A673 (cell line): ENCODE measurements at regions not wholly inside any gene's neighbourhood (a gene's known extent, or its start where the extent isn't known, plus 50 kb on each side); places are given as distances from the start of the nearest gene placed in this dataset.

Source experiments
- BruUV-seq: library from RNA; stranded (reverse); fragments of 400-500 nt; replicated peaks from 2 replicates; lab custom pipeline; 2021; lab: Mats Ljungman, UMichigan
- CTCF ChIA-PET: fragments of 300-600 bp; sonication (Branson Sonifier 250); formaldehyde crosslinking; loops from one replicate; lab custom pipeline; 2022; ENCODE audit warnings: antibody characterized with exemption; lab: Charles Lee
- POLR2A ChIA-PET: fragments of 300-600 bp; sonication (Branson Sonifier 250); formaldehyde crosslinking; loops from one replicate; lab custom pipeline; 2022; ENCODE audit warnings: antibody characterized with exemption; ENCODE audit not compliant: low non-redundant PET; lab: Charles Lee
- DNase-seq: peaks from one replicate; pipeline ENCODE4 v3.0.0-alpha.2; 2015; ENCODE audit warnings: low spot score
- H3K27ac ChIP-seq: fragments of 200-600 bp; sonication (generic); 2 replicates; pipeline ENCODE4 v1.5.1; 2016; ENCODE audit warnings: mixed run types, low read depth, mild to moderate bottlenecking, mixed read lengths, antibody characterized with exemption, low read length; ENCODE audit not compliant: poor library complexity, severe bottlenecking
- H3K27me3 ChIP-seq: fragments of 200-600 bp; sonication (generic); replicated peaks from 2 replicates; pipeline ENCODE4 v1.6.1; 2017; ENCODE audit warnings: mixed run types, low read depth, mild to moderate bottlenecking, mixed read lengths, antibody characterized with exemption, low read length; ENCODE audit not compliant: insufficient read depth, poor library complexity
- H3K36me3 ChIP-seq: fragments of 200-600 bp; sonication (generic); 2 replicates; pipeline ENCODE4 v1.6.1; 2016; ENCODE audit warnings: mixed run types, mild to moderate bottlenecking, mixed read lengths, antibody characterized with exemption, low read length; ENCODE audit not compliant: insufficient read depth, poor library complexity, severe bottlenecking
- H3K4me1 ChIP-seq: fragments of 200-600 bp; sonication (generic); 2 replicates; pipeline ENCODE4 v1.6.1; 2017; ENCODE audit warnings: mixed run types, mild to moderate bottlenecking, mixed read lengths, antibody characterized with exemption, low read length; ENCODE audit not compliant: insufficient read depth, poor library complexity, severe bottlenecking
- H3K4me3 ChIP-seq: fragments of 200-600 bp; sonication (generic); 2 replicates; pipeline ENCODE4 v1.5.1; 2016; ENCODE audit warnings: low read depth, mixed run types, mild to moderate bottlenecking, mixed read lengths, low read length; ENCODE audit not compliant: poor library complexity, severe bottlenecking
- H3K9me3 ChIP-seq: fragments of 200-600 bp; sonication (generic); 2 replicates; pipeline ENCODE4 v1.6.1; 2016; ENCODE audit warnings: mixed run types, low read depth, mild to moderate bottlenecking, mixed read lengths, antibody characterized with exemption, low read length; ENCODE audit not compliant: poor library complexity, severe bottlenecking
- CTCF ChIP-seq: fragments of 300-800, 200-600 bp; sonication (generic); conservative IDR thresholded peaks from 2 replicates; pipeline ENCODE4 v1.5.1; 2017; ENCODE audit warnings: low read depth, mild to moderate bottlenecking, antibody characterized with exemption, low read length, moderate library complexity, mixed read lengths
- EZH2 ChIP-seq: fragments of 200-600 bp; sonication (generic); IDR thresholded peaks from 2 replicates; pipeline ENCODE4 v1.6.1; 2017; ENCODE audit warnings: borderline replicate concordance, low read depth, mild to moderate bottlenecking, mixed read lengths, antibody characterized with exemption, low read length; ENCODE audit not compliant: poor library complexity, severe bottlenecking
- intact Hi-C: fragments of 100-400 bp; cut with micrococcal nuclease; formaldehyde crosslinking; loops from one replicate; pipeline ENCODE4 v1.10.0; 2022; ENCODE audit not compliant: unreplicated experiment

- no peak overlapping the region for H3K27ac ChIP-seq
- intact Hi-C loops: no loop called here
These were observed 256.9 kb upstream of the COPS8 start for GRCh38 chr2:236828820-236829219.

DNA sequence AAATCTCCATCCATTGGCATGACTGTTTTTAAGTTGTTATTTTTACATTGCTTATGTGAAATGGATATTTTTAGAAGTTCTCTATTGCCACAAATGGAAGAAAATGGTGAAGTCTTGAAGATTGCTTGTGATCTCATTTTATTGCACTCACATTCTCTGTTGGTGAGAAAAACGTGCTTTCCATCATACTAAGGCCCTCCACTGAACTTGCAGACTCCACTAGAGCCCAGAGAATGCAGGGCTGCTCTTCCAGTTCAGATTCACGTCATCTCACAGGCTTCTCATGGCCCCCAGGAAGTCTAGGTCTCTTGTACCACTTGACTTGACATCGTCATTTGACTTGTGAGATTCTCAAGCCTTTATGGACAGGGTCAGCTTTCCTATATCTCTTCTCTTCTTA lies 254.8 kb upstream of the COPS8 start:
- H3K27me3 ChIP-seq: no peaks in the 10 kb centered on the region

More at GRCh38 chr2:236828820-236829219, 256.9 kb upstream of the COPS8 start:
- no peaks in the 10 kb centered on the region for H3K36me3 ChIP-seq
- POLR2A ChIA-PET: no interaction called here
- H3K27me3 ChIP-seq: no peaks in the 10 kb centered on the region
- H3K4me1 ChIP-seq: no peaks in the 10 kb centered on the region
- no peaks in the 10 kb centered on the region for H3K9me3 ChIP-seq
- CTCF ChIA-PET: no interaction called here
- DNase-seq: no peak
- H3K4me3 ChIP-seq: no peak overlapping the region
- no TSS peak for BruUV-seq
- TF ChIP-seq EZH2: no peak
- TF ChIP-seq CTCF: no peak

DNA sequence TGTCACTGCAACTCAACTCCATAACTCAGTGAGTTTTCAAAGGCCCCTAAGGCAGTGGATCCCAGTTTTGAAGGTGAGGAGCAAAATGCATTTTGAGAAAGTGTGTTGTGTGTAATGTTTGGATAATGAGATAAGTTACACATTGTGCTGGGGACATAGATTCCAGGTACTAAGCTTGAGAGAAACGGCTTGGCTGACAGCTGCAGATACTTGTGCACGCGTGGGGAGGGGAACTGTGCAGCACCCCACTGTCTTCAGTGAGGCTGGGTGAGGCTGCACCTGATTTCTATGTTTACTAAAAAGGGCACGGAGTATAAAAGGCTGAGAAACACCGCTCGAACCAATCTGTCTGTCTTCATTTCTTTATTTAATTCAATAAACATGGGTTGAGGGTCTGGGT lies 254.0 kb upstream of the COPS8 start:
- BruUV-seq: no TSS peak
- no peak for TF ChIP-seq EZH2
- TF ChIP-seq CTCF: no peak
- intact Hi-C loops: no loop called here
- Histone ChIP-seq H3K27me3 (no peaks in the 10 kb centered on the region), H3K9me3 (no peaks in the 10 kb centered on the region), H3K27ac (no peak overlapping the region), H3K36me3 (no peaks in the 10 kb centered on the region), H3K4me1 (no peaks in the 10 kb centered on the region), H3K4me3 (no peak overlapping the region)
- POLR2A ChIA-PET: no interaction called here
- CTCF ChIA-PET: no interaction called here
- no peak for DNase-seq

More for the DNA sequence above, 254.8 kb upstream of the COPS8 start:
- Histone ChIP-seq H3K4me1 (no peaks in the 10 kb centered on the region), H3K36me3 (no peaks in the 10 kb centered on the region), H3K27ac (no peak overlapping the region), H3K4me3 (no peak overlapping the region), H3K9me3 (no peaks in the 10 kb centered on the region)
- DNase-seq: no peak
- ChIA-PET POLR2A (no interaction called here), CTCF (no interaction called here)
- BruUV-seq: no TSS peak
- intact Hi-C loops: no loop called here
- TF ChIP-seq EZH2 (no peak), CTCF (no peak)
